Astrocyte (in vitro differentiated cells and primary cell): ENCODE measurements at regions not wholly inside any gene's neighbourhood (a gene's known extent, or its start where the extent isn't known, plus 50 kb on each side); places are given as distances from the start of the nearest gene placed in this dataset.

Experiments
- EZH2 ChIP-seq: IDR thresholded peaks from 2 replicates; pipeline ENCODE4 v1.6.1; 2012; ENCODE audit warnings: mild to moderate bottlenecking, low read length, inconsistent platforms; ENCODE audit not compliant: insufficient read depth
- TF ChIP-seq, protein P1 (sequence below): IDR thresholded peaks from 2 replicates; pipeline ENCODE4 v1.5.1; 2011; ENCODE audit warnings: low read depth, mild to moderate bottlenecking, inconsistent platforms, low read length, moderate library complexity; ENCODE audit not compliant: insufficient read depth

DNA sequence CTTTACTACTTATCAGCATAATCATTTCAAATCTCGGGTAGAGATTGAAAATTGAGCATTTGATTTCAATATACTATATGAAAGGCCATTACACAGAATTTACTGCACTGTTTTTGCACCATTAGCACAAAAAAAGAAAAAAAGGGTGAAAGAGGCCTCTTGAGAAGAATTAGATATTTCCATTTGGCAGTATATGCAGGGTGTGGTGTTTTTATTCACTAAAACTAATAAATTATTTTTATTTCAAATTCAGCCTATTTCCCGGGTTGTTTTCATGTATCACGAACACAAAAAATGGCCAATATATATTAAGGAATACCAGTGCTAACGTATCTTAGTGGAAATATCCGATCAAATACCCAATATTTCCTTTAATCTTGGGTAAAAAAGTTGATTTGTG lies 110.5 kb upstream of the TBL1XR1 start:
- TF ChIP-seq, protein P1, sequence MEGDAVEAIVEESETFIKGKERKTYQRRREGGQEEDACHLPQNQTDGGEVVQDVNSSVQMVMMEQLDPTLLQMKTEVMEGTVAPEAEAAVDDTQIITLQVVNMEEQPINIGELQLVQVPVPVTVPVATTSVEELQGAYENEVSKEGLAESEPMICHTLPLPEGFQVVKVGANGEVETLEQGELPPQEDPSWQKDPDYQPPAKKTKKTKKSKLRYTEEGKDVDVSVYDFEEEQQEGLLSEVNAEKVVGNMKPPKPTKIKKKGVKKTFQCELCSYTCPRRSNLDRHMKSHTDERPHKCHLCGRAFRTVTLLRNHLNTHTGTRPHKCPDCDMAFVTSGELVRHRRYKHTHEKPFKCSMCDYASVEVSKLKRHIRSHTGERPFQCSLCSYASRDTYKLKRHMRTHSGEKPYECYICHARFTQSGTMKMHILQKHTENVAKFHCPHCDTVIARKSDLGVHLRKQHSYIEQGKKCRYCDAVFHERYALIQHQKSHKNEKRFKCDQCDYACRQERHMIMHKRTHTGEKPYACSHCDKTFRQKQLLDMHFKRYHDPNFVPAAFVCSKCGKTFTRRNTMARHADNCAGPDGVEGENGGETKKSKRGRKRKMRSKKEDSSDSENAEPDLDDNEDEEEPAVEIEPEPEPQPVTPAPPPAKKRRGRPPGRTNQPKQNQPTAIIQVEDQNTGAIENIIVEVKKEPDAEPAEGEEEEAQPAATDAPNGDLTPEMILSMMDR: no peak
- TF ChIP-seq EZH2: no peak
